ENCODE measurements at regions not wholly inside any gene's neighbourhood (a gene's known extent, or its start where the extent isn't known, plus 50 kb on each side); places are given as distances from the start of the nearest gene placed in this dataset.

DNA sequence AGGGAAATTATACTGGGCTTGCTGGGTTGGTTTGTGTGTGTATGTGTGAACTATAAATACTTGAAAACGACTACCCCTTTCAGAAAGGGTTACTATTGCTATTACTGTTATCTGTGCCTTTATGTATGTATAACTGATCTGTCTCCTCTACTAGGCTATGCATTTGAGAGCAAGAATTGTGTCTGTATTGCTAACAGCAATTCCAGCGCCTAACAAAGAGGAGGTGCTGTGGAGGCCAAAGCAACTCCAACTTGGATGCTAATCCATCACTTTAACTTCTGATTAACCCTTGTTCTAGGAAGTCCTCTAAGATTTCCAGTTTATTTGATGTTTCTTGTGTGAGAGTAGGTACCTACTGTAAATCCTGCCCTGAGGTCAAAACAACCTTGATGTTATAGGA lies 313.9 kb downstream of the PCNX1 start:
- H3K4me2 ChIP-seq (ENCODE audit: low read depth, low read length), result no peak overlapping the region
- H3K9ac ChIP-seq (ENCODE audit: low read depth, low read length), result no peak overlapping the region
- peak overlapping the region; percentile 80; the same call in 1 of the 2 replicates for H4K5ac ChIP-seq (ENCODE audit: low read depth, low read length)
- no peaks in the 10 kb centered on the region for H3K79me1 ChIP-seq (ENCODE audit: low read depth in 1 of 2, low read length in 2 of 2)
- H3K27ac ChIP-seq (ENCODE audit: insufficient read depth, low read length), result no peak overlapping the region
- POLR2A ChIA-PET (ENCODE audit: unreplicated experiment), result no interaction called here
- H2AK5ac ChIP-seq (ENCODE audit: low read depth, low read length), result no peak overlapping the region
- no peak overlapping the region for H3K56ac ChIP-seq (ENCODE audit: extremely low read depth, insufficient read depth, low read length)
- peak overlapping the region; percentile 50; the same call in 1 of the 2 replicates for H3K18ac ChIP-seq (ENCODE audit: low read depth, low read length)
- intact Hi-C loops (cut with micrococcal nuclease), result no loop called here
- H3K23ac ChIP-seq (ENCODE audit: low read depth, low read length), result no peak overlapping the region
- H3K27me3 ChIP-seq (ENCODE audit: control insufficient read depth, insufficient read depth, low read length), result no peaks in the 10 kb centered on the region
- WGBS, 2 experiments (ENCODE audit: extremely low coverage in 2 of 2, insufficient read length in 1 of 2), result no CpG with 5 or more reads among the region's 2 CpGs
- no peak overlapping the region for H2AK9ac ChIP-seq (replicated peaks; ENCODE audit: low read depth, low read length, poor library complexity)
- peak overlapping the region; percentile 35; the same call in 1 of the 2 replicates for H2BK20ac ChIP-seq (ENCODE audit: low read depth, low read length)
- H2BK5ac ChIP-seq (ENCODE audit: low read depth, low read length, poor library complexity, severe bottlenecking), result peak overlapping the region; percentile 16
- in situ Hi-C loops (cut with MboI; ENCODE audit: low sequenced_read_pairs), result no loop called here
- H4K20me1 ChIP-seq (ENCODE audit: insufficient read depth, low read length), result no peaks in the 10 kb centered on the region
- H3K9me1 ChIP-seq (ENCODE audit: insufficient read depth, low read length), result no peaks in the 10 kb centered on the region; the same call in 1 of the 2 replicates
- no peak overlapping the region for H2AFZ ChIP-seq (replicated peaks; ENCODE audit: low read length, poor library complexity)
- H2BK15ac ChIP-seq (ENCODE audit: low read depth, low read length), result 0 out of 3 replicates have a peak overlapping the region, but pooled peaks have one; percentile 28
- no peak overlapping the region for H4K91ac ChIP-seq (ENCODE audit: insufficient read depth, low read depth, low read length)
- H4K8ac ChIP-seq (ENCODE audit: low read depth in 2 of 2, low read length in 2 of 2), result no peak overlapping the region
- H2BK120ac ChIP-seq (ENCODE audit: low read depth, low read length), result no peak overlapping the region
- dilution Hi-C loops (cut with HindIII; ENCODE audit: low sequenced_read_pairs, unreplicated experiment), result no loop called here
- H3K4me3 ChIP-seq (ENCODE audit: insufficient read depth, low read depth, low read length), result no peak overlapping the region
- H3K4ac ChIP-seq (ENCODE audit: low read depth, low read length), result no peak overlapping the region
- H3K14ac ChIP-seq (replicated peaks; ENCODE audit: low read depth, low read length), result no peak overlapping the region
- CTCF ChIA-PET, result no interaction called here
- BruUV-seq (replicated peaks), result no TSS peak
- ATAC-seq (ENCODE audit: low read depth), result no peak
- H3K4me1 ChIP-seq (ENCODE audit: control insufficient read depth, insufficient read depth, low read length), result peaks cover 17% of the 10 kb centered on the region
- TF ChIP-seq SMC3 (IDR thresholded peaks at IDR 0.05; ENCODE audit: low read depth, low read length) (no peak), CEBPB (IDR thresholded peaks at IDR 0.05; ENCODE audit: low read depth, low read length) (no peak), BHLHE40 (IDR thresholded peaks at IDR 0.05; ENCODE audit: low read depth, low read length) (no peak), CHD1 (IDR thresholded peaks at IDR 0.05; ENCODE audit: low read depth, low read length) (no peak), RAD21 (IDR thresholded peaks at IDR 0.05; ENCODE audit: low read length) (no peak), MXI1 (IDR thresholded peaks at IDR 0.05; ENCODE audit: borderline replicate concordance, low read depth, low read length) (no peak), MAZ (IDR thresholded peaks at IDR 0.05; ENCODE audit: borderline replicate concordance, low read depth, low read length) (no peak), RFX5 (IDR thresholded peaks at IDR 0.05; ENCODE audit: low read depth, low read length) (no peak), POLR2A (IDR thresholded peaks at IDR 0.05; ENCODE audit: low read depth, low read length) (no peak), ELK1 (IDR thresholded peaks at IDR 0.05; ENCODE audit: borderline replicate concordance, low read depth, low read length) (no peak), MAFK (IDR thresholded peaks at IDR 0.05; ENCODE audit: low read depth, low read length) (no peak), NFE2L2 (IDR thresholded peaks at IDR 0.05; ENCODE audit: low read depth, low read length) (no peak), FOS (IDR thresholded peaks at IDR 0.05; ENCODE audit: low read depth, low read length) (no peak), CTCF (conservative IDR thresholded peaks at IDR 0.05; ENCODE audit: low read depth, low read length) (no peak), RCOR1 (IDR thresholded peaks at IDR 0.05; ENCODE audit: insufficient replicate concordance, low read length) (no peak)
- TF ChIP-seq, protein P1, sequence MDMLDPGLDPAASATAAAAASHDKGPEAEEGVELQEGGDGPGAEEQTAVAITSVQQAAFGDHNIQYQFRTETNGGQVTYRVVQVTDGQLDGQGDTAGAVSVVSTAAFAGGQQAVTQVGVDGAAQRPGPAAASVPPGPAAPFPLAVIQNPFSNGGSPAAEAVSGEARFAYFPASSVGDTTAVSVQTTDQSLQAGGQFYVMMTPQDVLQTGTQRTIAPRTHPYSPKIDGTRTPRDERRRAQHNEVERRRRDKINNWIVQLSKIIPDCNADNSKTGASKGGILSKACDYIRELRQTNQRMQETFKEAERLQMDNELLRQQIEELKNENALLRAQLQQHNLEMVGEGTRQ (IDR thresholded peaks at IDR 0.05; ENCODE audit: low read depth, low read length), result no peak
- DNase-seq, result no peak
- H3K36me3 ChIP-seq (ENCODE audit: control insufficient read depth, insufficient read depth, low read length), result no peaks in the 10 kb centered on the region
- H3K9me3 ChIP-seq (ENCODE audit: control insufficient read depth, insufficient read depth, low read length), result peaks cover 5% of the 10 kb centered on the region
